HFF-Myc (cell line): ENCODE measurements at regions not wholly inside any gene's neighbourhood (a gene's known extent, or its start where the extent isn't known, plus 50 kb on each side); places are given as distances from the start of the nearest gene placed in this dataset.

Experiments
- DNase-seq: peaks from one replicate; pipeline ENCODE4 v3.0.0-alpha.2; 2011; ENCODE audit warnings: low read depth; ENCODE audit errors: extremely low read depth
- H3K4me3 ChIP-seq: replicated peaks from 2 replicates; pipeline ENCODE4 v1.5.1; 2011; ENCODE audit warnings: low read depth, mild to moderate bottlenecking, control low read depth, low read length
- CTCF ChIP-seq: IDR thresholded peaks from 2 replicates; pipeline ENCODE4 v1.5.1; 2012; ENCODE audit warnings: mild to moderate bottlenecking, low read depth, low read length, control low read depth; ENCODE audit errors: missing control alignments

GRCh38 chr21:25461725-25462124 lies 145.6 kb downstream of the MRPL39 start:
- DNase-seq, result no peak
- H3K4me3 ChIP-seq, result no peak overlapping the region
- TF ChIP-seq CTCF, result no peak

- no peak for DNase-seq
- H3K4me3 ChIP-seq, result no peak overlapping the region
- no peak for TF ChIP-seq CTCF
Measured at GRCh38 chr21:25459993-25460392, 147.3 kb downstream of the MRPL39 start.

GRCh38 chr21:25459365-25459764 lies 147.9 kb downstream of the MRPL39 start:
- TF ChIP-seq CTCF, result no peak
- no peak for DNase-seq
- H3K4me3 ChIP-seq, result no peak overlapping the region

- no peak for TF ChIP-seq CTCF
- DNase-seq, result no peak
- no peak overlapping the region for H3K4me3 ChIP-seq
Measured at GRCh38 chr21:25458484-25458883, 148.8 kb downstream of the MRPL39 start.

GRCh38 chr21:25457946-25458345 lies 149.3 kb downstream of the MRPL39 start:
- DNase-seq, result no peak
- H3K4me3 ChIP-seq, result no peak overlapping the region
- no peak for TF ChIP-seq CTCF

GRCh38 chr21:25457411-25457810 lies 149.9 kb downstream of the MRPL39 start:
- no peak for TF ChIP-seq CTCF
- DNase-seq, result peak; percentile 4
- no peak overlapping the region for H3K4me3 ChIP-seq

GRCh38 chr21:25456672-25457071 lies 150.6 kb downstream of the MRPL39 start:
- no peak for TF ChIP-seq CTCF
- DNase-seq, result no peak
- no peak overlapping the region for H3K4me3 ChIP-seq
